SK-N-SH (cell line): ENCODE measurements at regions not wholly inside any gene's neighbourhood (a gene's known extent, or its start where the extent isn't known, plus 50 kb on each side); places are given as distances from the start of the nearest gene placed in this dataset.
A peak's percentile ranks its signal among the peaks of the same experiment; 100 is the strongest.

ENCODE experiments used
- CTCF ChIA-PET: fragments of 300-600, 350-600 bp; formaldehyde crosslinking; extraction: SDS; loops from one replicate; lab custom pipeline; 2021; lab: Yijun Ruan, JAX
- POLR2A ChIA-PET: fragments of 350-600 bp; sonication (Branson Sonifier 250); formaldehyde crosslinking; extraction: SDS; loops from one replicate; lab custom pipeline; 2020; ENCODE audit warnings: antibody characterized with exemption, inconsistent platforms; lab: Yijun Ruan, JAX
- DNase-seq: peaks from one replicate; pipeline ENCODE4 v3.0.0; 2012
- H2AFZ ChIP-seq: fragments of 200-600 bp; sonication (generic); 2 replicates; pipeline ENCODE4 v1.8.1; 2016; ENCODE audit warnings: antibody characterized with exemption, mild to moderate bottlenecking, low read depth
- H3F3A ChIP-seq: fragments of 200-600 bp; sonication (generic); replicated peaks from 2 replicates; pipeline ENCODE3; 2016; ENCODE audit warnings: antibody characterized with exemption, mild to moderate bottlenecking; ENCODE audit not compliant: insufficient read depth
- H3K27ac ChIP-seq, 2 experiments: fragments of 200-500 bp in 1 of 2; fragments of 200-600 bp in 1 of 2; sonication (Bioruptor generic) in 1 of 2; sonication (generic), shearing (Covaris generic) in 1 of 2; 2 replicates each; pipeline versions ENCODE4 v1.5.1 to v1.6.1; 2014 to 2016; ENCODE audit warnings: low read depth in 2 of 2, inconsistent platforms in 1 of 2, low read length in 1 of 2, mild to moderate bottlenecking in 1 of 2, mixed read lengths in 1 of 2
- H3K27me3 ChIP-seq: fragments of 200-600 bp; sonication (generic), shearing (Covaris generic); 2 replicates; pipeline ENCODE4 v1.6.1; 2016; ENCODE audit warnings: mixed run types; ENCODE audit not compliant: insufficient read depth
- H3K36me3 ChIP-seq, 2 experiments: fragments of 200-500 bp in 1 of 2; fragments of 200-600 bp in 1 of 2; sonication (Bioruptor generic) in 1 of 2; sonication (generic) in 1 of 2; replicated peaks in 1 of 2; 2 replicates each; pipeline versions ENCODE3 to v1.5.1; 2014 to 2016; ENCODE audit warnings: low read length in 1 of 2, mild to moderate bottlenecking in 1 of 2; ENCODE audit not compliant: insufficient read depth in 2 of 2, control insufficient read depth in 1 of 2
- H3K4me1 ChIP-seq, 2 experiments: fragments of 200-500 bp in 1 of 2; fragments of 200-600 bp in 1 of 2; sonication (Bioruptor generic) in 1 of 2; sonication (generic), shearing (Covaris generic) in 1 of 2; 2 replicates each; pipeline versions ENCODE4 v1.5.1 to v1.6.1; 2014 to 2016; ENCODE audit warnings: low read depth in 1 of 2, low read length in 1 of 2, mixed run types in 1 of 2; ENCODE audit not compliant: insufficient read depth in 2 of 2, control insufficient read depth in 1 of 2
- H3K4me2 ChIP-seq: fragments of 200-600 bp; sonication (generic), shearing (Covaris generic); 2 replicates; pipeline ENCODE4 v1.6.1; 2017; ENCODE audit warnings: mixed run types
- H3K4me3 ChIP-seq, 2 experiments: fragments of 200-500 bp in 1 of 2; fragments of 200-600 bp in 1 of 2; sonication (Bioruptor generic) in 1 of 2; sonication (generic), shearing (Covaris generic) in 1 of 2; 2 replicates each; pipeline versions ENCODE4 v1.5.1 to v1.8.1; 2014 to 2016; ENCODE audit warnings: low read depth in 2 of 2, inconsistent platforms in 1 of 2, low read length in 1 of 2, mild to moderate bottlenecking in 1 of 2, mixed read lengths in 1 of 2, moderate library complexity in 1 of 2
- H3K79me2 ChIP-seq: fragments of 200-600 bp; sonication (generic); 2 replicates; pipeline ENCODE4 v1.8.1; 2017; ENCODE audit warnings: mild to moderate bottlenecking; ENCODE audit not compliant: insufficient read depth
- H3K9ac ChIP-seq: fragments of 200-600 bp; sonication (generic); 2 replicates; pipeline ENCODE4 v1.6.1; 2017; ENCODE audit warnings: mixed run types
- H3K9me2 ChIP-seq: fragments of 200-600 bp; sonication (generic); 2 replicates; pipeline ENCODE4 v1.6.1; 2017; ENCODE audit warnings: mixed run types
- H3K9me3 ChIP-seq: fragments of 200-600 bp; sonication (generic); 2 replicates; pipeline ENCODE4 v1.6.1; 2017; ENCODE audit warnings: mixed run types, mild to moderate bottlenecking, moderate library complexity
- H4K20me1 ChIP-seq: fragments of 200-600 bp; sonication (generic); 2 replicates; pipeline ENCODE4 v1.6.1; 2017; ENCODE audit warnings: mild to moderate bottlenecking, mixed run types; ENCODE audit not compliant: insufficient read depth
- EZH2phosphoT487 ChIP-seq: fragments of 200-600 bp; sonication (generic); IDR thresholded peaks from 2 replicates; pipeline ENCODE4 v1.6.1; 2017; ENCODE audit warnings: low read depth, mixed run types, mild to moderate bottlenecking, antibody characterized with exemption, moderate library complexity, borderline replicate concordance
- FOXM1 ChIP-seq: IDR thresholded peaks from 2 replicates; pipeline ENCODE4 v1.4.0; 2012; ENCODE audit warnings: low read depth, mild to moderate bottlenecking
- IRF3 ChIP-seq: fragments of 150-350 bp; IDR thresholded peaks from 2 replicates; pipeline ENCODE4 v1.6.1; 2016; ENCODE audit warnings: mild to moderate bottlenecking, low read depth, low read length
- MAX ChIP-seq: IDR thresholded peaks from 2 replicates; pipeline ENCODE4 v1.4.0; 2012; ENCODE audit warnings: low read depth
- MEF2A ChIP-seq: IDR thresholded peaks from 2 replicates; pipeline ENCODE4 v1.4.0; 2012; ENCODE audit warnings: low read depth, borderline replicate concordance
- PBX3 ChIP-seq: IDR thresholded peaks from 2 replicates; pipeline ENCODE4; 2012
- RAD21 ChIP-seq: IDR thresholded peaks from 2 replicates; pipeline ENCODE4 v1.6.1; 2012; ENCODE audit warnings: mild to moderate bottlenecking, low read length
- REST ChIP-seq: IDR thresholded peaks from 2 replicates; pipeline ENCODE4 v1.6.1; 2012; ENCODE audit warnings: mild to moderate bottlenecking, low read depth, low read length, moderate library complexity
- RXRA ChIP-seq: IDR thresholded peaks from 2 replicates; pipeline ENCODE4 v1.4.0; 2012; ENCODE audit warnings: low read depth, mild to moderate bottlenecking, borderline replicate concordance
- TCF12 ChIP-seq: IDR thresholded peaks from 2 replicates; pipeline ENCODE4 v1.4.0; 2012
- TEAD4 ChIP-seq: IDR thresholded peaks from 2 replicates; pipeline ENCODE4 v1.4.0; 2012; ENCODE audit warnings: mild to moderate bottlenecking, borderline replicate concordance; ENCODE audit not compliant: insufficient read depth
- USF2 ChIP-seq: fragments of 150-350 bp; IDR thresholded peaks from 2 replicates; pipeline ENCODE4 v1.6.1; 2017; ENCODE audit warnings: antibody characterized with exemption, low read length, low read depth, borderline replicate concordance
- YY1 ChIP-seq: IDR thresholded peaks from 2 replicates; pipeline ENCODE4 v1.4.0; 2012; ENCODE audit warnings: low read depth, mild to moderate bottlenecking
- ZBTB33 ChIP-seq: IDR thresholded peaks from 2 replicates; pipeline ENCODE4 v1.4.0; 2012; ENCODE audit warnings: low read depth, borderline replicate concordance
- WGBS: methylation state at CpG from one replicate; pipeline ENCODE4 v1.1.6; 2017; ENCODE audit warnings: low lambda C conversion rate; 5-methylcytosine and 5-hydroxymethylcytosine counted together

- H3K79me2 ChIP-seq, result no peaks in the 10 kb centered on the region
- H3K9ac ChIP-seq, result no peak overlapping the region
- no peaks in the 10 kb centered on the region for H3K9me2 ChIP-seq
- no peaks in the 10 kb centered on the region for H3K36me3 ChIP-seq
- no peak overlapping the region for H3K4me3 ChIP-seq
- H4K20me1 ChIP-seq, result no peaks in the 10 kb centered on the region
- WGBS, result 3% methylated on average over 1 of the region's 1 CpG
- peak overlapping the region in 1 of 2 experiments; percentile 64; a peak in 2 of 4 replicates for H3K27ac ChIP-seq
- no peaks in the 10 kb centered on the region; a peak in 2 of 4 replicates for H3K4me1 ChIP-seq
- no peaks in the 10 kb centered on the region for H3K9me3 ChIP-seq
- POLR2A ChIA-PET, result no interaction called here
- TF ChIP-seq MAX (no peak), TEAD4 (no peak), MEF2A (no peak), EZH2phosphoT487 (no peak), RXRA (no peak), FOXM1 (no peak), PBX3 (no peak), ZBTB33 (no peak)
- DNase-seq, result no peak
- no peaks in the 10 kb centered on the region for H3K27me3 ChIP-seq
- no peaks in the 10 kb centered on the region for H3F3A ChIP-seq
- no peak overlapping the region for H3K4me2 ChIP-seq
- H2AFZ ChIP-seq, result no peak overlapping the region
- CTCF ChIA-PET, result no interaction called here
Measured at GRCh38 chr10:105774881-105775280, 1133.8 kb downstream of the SORCS3 start.

GRCh38 chr10:105774351-105774750 is 1133.3 kb downstream of the SORCS3 start:
- Histone ChIP-seq H3F3A (no peaks in the 10 kb centered on the region), H4K20me1 (no peaks in the 10 kb centered on the region), H3K9me3 (no peaks in the 10 kb centered on the region), H3K27ac (peak overlapping the region in 1 of 2 experiments; percentile 64; a peak in 2 of 4 replicates), H3K9ac (no peak overlapping the region), H3K27me3 (no peaks in the 10 kb centered on the region), H3K4me2 (no peak overlapping the region), H2AFZ (no peak overlapping the region), H3K79me2 (no peaks in the 10 kb centered on the region), H3K9me2 (no peaks in the 10 kb centered on the region), H3K4me1 (no peaks in the 10 kb centered on the region; a peak in 2 of 4 replicates), H3K4me3 (no peak overlapping the region), H3K36me3 (no peaks in the 10 kb centered on the region)
- peak; percentile 41 for DNase-seq
- CTCF ChIA-PET, result interaction anchor here (1.5 kb wide), 1 partner anchor 1136 kb away, joined by 5 read pairs; no protein-coding TSS in a partner anchor
- WGBS, result 0% methylated on average over 2 of the region's 2 CpGs
- POLR2A ChIA-PET, result no interaction called here
- no peak for TF ChIP-seq IRF3
- no peak; the same call in 1 of the 2 replicates for TF ChIP-seq RAD21
- TF ChIP-seq REST, result no peak
- TF ChIP-seq YY1, result no peak
- TF ChIP-seq USF2, result no peak
- no peak for TF ChIP-seq ZBTB33
- no peak for TF ChIP-seq TEAD4
- TF ChIP-seq TCF12, result peak; percentile 20; the same call in 1 of the 2 replicates
